GM18498 (cell line): ENCODE measurements at regions not wholly inside any gene's neighbourhood (a gene's known extent, or its start where the extent isn't known, plus 50 kb on each side); places are given as distances from the start of the nearest gene placed in this dataset.
"Not testable (repeated sequence)": the region's sequence is repeated elsewhere in the genome, so short reads cannot be mapped to it uniquely, and the experiment has no call there.

Experiments used
- ATAC-seq: cut with Tn5 transposase; IDR thresholded peaks from one replicate; pipeline ENCODE4 v1.9.1; 2021; ENCODE audit warnings: mild to moderate bottlenecking, moderate library complexity; ENCODE audit not compliant: unreplicated experiment

DNA sequence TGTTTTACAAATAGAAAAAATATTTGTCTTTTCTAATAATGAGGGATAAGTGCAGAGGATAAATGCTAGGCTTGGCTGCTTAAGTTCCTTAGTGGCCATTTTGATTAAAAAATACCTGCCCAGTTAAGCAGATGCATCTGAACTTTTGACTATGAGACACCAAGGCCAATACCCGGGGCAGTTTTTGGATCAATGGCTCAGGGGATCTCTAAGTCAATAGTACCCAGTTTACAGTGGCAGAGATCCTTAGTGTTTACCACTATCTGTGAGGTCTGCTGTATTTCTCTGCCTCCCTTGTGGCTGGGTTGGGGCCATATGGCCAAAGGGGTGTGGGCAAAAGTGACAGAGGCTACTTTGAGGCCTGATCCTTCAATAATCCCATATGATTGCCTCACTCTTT, 184.5 kb upstream of the MAST4 start:
- ATAC-seq = no peak

DNA sequence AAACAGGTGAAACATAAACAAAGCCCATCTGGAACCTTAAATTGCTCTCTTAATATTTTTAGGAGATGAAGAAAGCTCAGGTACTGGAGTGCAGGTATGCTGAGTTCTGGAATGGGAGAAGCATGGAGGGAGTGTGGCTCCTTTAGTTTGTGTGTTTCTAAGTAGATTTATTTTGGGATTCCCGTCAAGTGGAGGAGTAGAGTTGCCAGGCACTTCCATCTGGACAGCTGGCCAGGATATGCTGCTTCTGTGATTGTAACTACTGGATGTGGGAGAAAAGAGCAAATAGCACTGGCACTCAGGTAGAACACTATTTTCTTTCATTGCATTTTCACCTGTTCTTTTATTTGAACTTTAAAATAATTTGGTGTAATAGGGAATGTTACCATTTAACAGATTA, 182.3 kb upstream of the MAST4 start:
- no peak for ATAC-seq

DNA sequence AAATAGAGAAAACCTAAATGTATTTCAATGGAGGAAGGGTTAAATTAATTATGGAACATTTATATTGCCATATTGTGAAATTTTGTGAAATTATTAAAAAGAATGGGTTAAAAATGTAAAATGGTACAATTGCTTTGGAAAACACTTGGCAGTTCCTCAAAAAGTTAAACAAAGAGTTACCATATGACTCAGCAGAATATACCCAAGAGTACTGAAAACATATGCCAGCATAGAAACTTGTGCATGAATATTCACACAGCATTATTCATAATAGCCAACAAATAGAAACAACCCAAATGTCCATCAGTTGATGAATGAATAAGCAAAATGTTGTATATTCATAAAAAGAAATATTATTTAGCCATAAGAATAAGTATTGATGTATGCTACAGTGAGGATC, 181.0 kb upstream of the MAST4 start:
- ATAC-seq = no peak

DNA sequence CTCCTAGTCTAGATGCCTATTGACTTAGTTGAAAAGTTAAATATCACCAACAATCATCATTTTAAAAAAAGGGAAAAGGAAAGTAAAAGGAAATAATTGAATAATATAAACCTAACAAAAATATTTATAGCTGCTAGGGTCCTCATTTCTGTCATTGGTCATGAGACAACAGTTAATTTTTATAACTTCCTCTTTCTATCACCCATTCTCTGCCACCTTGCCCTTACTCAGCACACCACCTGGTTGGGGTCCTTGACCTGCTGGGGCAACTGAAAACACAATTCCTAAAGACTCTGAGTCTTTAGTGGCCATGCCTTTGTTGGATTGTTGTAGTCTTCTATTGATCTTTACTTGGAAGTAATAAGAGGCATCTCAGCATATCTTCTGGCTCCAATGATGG, 179.5 kb upstream of the MAST4 start:
- no peak for ATAC-seq

DNA sequence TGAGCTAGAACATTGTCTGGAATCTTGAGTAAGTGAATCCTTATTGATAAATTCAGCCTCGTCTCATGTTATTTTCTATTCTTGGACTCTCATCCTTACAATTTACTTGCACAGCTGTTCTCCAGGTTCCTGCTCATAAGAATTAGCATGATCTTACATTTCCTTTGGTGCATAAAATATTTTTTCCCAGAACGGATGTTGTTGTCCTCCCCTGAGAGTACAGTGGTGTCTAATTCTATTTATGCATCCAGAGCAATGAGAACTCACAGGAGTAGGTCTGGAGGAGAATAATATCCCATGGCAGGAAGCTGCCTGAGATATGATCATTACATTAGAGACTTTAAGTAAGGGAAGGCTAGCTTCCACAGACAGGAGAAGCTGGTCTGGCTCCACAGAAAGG, 178.4 kb upstream of the MAST4 start:
- ATAC-seq = no peak

DNA sequence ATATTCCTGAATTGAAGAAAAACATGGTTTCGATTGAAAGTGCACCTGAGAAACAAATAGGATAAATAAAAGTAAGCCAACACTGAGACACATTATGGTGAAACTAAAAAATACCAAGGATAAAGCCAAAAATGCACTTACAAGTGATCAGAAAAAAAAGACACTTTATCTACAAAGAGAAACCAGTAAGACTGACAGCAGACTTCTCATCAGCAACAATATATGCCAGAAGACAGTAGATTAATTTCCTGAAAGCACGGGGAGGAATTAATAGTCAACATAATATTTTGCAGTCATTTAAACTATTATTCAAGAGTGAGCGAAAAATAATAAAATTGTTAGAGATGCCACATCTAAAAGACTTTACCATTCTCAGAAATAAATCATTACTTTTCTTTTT, 172.7 kb upstream of the MAST4 start:
- no peak for ATAC-seq

DNA sequence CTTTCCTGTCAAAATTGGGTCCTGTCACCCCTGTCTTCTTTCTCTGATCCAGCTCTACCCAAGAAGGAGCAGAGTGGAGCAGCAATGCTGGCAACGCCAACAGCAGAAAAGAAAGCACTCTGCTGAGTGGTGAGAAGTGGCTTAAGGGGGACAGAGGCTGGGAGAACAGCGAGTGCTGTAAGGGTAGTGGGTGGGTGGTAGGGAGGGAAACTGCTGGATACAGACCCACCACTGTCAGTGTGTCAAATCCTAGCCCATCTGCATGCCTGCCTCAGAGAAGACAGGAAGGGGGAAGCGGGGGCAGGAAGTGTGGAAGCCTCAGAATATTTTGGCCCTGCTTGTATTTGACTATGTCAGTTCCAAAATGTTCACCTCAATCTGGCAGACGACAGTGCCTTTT, 170.4 kb upstream of the MAST4 start:
- no peak for ATAC-seq

DNA sequence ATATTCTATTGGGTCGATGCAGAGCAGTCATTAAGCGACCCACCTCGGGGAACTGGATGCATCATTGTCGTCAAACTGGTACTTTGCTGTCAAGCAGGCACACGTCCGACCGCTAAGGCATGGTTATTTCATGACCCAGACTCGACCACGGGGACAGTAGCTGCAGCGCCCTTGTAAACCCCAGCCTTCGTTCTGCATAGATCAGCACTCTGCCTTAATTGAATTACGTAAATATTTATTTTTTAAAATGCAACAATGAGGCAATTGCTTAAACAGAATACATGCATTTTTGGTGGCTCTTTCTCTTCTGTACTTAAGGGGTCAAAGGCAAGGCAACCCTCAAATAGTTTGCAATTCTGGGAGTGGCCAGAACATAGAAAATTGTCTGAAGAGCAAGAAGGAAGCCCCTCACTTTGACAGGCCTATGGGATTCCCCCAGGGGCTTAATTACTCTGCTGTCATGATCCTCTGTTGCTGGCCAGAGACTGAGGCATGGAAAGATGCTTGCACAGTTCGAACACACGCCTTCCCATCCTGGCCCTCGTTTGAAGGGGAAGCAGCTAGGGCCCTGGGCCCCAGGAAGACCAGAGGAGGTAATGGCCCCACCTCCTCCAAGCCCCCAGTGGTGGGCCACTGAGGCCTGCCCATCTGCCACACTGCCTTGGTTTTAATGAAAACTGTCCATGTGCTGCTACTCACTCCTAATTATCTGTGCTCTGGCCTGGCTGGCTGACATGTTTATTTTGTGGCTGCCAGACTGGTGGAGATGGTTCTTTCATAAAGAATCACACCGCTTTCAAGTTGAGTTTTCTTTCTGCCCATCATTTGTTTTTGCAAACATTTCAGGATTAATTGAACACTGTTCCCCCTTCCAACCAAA, 169.7 kb upstream of the MAST4 start:
- no peak for ATAC-seq

DNA sequence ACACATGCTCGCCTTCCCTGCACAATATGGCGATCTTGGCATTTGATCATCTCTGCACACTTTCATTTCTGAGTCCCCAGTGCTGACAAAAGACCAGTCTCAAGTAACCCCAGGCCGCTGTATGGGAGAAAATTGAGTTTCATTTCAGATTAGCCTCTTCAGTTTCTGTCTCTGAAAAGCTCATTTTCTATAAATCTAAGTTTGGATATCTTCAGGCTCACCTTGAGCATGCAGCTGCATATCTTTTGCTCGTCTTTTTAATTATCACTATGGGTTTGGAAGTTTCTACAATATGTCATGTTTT, 169.1 kb upstream of the MAST4 start:
- no peak for ATAC-seq

DNA sequence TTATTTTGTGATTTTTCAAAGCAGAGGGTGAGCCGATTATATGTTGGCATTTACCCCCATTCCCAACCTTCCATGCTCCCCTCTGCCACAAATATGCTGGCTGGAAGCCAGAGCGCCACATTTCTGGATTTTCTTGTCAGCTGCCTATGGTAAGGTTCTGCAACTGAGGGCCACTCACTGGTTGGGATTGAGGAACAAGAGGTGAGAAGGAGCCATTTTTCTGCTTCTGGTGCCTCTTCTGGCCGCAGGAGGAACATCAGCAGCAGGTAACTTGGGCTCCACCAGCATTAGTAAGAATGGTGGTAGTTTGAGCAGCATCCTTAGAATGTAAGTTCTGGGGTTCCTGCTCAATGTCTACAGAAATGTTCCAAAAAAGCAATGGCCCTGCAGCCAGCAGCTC, 159.5 kb upstream of the MAST4 start:
- no peak for ATAC-seq

DNA sequence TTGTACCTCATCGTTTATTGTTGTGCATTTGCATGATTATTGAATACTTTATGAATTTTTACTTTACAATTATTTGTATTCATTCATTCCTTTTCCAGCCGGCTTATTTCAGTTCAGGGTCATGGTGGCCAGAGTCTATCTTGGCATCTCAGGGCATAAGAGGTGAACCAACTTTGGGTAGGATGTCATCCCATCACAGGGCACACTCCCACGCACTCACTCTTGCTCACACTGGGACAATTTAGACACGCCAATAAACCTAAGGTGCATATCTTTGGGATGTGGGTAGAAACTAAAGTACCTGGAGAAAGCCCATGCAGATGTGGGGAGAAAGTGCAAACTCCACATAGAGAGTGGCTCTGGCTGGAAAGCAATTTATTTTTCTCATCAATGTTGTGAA, 158.1 kb upstream of the MAST4 start:
- ATAC-seq = no peak

DNA sequence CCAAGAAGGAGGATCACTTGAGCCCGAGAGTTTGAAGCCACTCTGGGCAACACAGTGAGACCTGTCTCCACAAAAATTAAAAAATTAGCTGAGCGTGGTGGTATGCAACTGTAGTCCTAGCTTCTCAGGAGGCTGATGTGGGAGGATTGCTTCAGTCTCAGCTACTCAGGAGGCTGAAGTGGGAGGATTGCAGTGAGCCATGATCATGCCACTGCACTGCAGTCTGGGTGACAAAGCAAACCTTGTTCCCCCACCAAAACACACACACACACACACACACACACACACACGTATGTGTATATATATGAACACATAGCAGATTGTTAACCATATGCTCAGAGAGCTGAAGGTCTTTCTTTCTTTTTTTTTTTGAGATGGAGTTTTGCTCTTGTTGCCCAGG, 157.5 kb upstream of the MAST4 start:
- ATAC-seq = no peak

DNA sequence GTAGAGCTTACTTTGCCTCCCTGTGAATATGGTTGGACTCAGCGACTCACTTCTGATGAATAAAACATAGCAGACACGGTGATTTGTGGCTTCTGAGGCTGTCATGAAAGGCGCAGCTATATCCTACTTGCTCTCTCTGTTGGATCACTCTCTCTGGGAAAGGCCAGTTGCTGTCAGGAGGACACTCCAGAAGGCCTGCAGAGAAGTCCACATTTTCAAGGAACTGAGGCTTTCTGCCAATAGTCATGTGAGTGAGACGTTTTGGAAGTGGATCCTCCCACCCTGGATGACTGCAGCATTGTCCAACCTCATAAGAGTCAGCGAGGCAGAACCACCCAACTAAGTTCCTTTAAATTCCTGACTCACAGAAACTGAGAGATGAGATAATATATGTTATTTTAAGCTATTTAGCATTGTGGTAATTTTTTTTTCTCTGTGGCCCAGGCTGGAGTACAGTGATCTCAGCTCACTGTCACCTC, 156.0 kb upstream of the MAST4 start:
- ATAC-seq = no peak

DNA sequence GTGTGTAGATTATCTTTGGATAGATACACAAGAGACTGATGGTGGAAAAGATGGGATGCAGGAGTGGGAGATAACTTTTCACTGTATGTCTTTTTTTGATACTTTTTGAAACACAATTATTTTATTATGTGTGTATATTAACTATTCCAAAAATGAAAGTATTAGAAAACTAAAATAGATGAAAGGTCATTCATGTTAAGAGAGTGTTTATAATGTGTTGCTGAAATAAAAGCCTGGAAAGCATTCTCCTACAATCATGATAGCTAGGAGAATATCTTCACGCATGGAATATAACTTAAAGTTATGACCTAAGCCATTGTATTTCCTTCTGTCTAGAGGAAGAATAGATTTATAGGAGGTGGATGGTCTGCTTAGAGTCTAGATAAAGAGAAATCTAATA, 154.8 kb upstream of the MAST4 start:
- ATAC-seq = no peak

DNA sequence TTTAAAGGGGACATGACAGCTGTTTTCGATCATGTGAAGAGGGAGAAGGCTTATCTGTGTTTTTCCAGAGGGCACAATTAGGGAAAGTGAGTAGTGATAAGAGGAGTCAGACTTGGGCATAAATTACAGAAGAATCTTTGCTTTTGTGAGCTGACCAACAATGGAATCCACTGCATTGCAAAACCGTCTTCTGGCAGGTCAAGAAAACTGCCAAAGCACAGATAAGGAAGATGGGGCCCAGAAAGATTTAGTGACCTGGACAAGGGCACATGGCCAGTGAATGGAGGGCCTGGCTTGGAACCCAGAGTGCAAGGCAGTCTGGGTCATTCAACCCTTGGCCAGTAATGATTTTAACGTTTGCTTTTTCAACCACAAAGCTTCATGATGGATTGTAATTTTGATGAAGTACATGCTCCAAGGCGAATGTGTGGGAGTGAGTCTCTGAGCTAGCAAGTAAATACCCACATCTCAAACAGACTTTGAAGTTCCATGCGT, 153.2 kb upstream of the MAST4 start:
- ATAC-seq = no peak

DNA sequence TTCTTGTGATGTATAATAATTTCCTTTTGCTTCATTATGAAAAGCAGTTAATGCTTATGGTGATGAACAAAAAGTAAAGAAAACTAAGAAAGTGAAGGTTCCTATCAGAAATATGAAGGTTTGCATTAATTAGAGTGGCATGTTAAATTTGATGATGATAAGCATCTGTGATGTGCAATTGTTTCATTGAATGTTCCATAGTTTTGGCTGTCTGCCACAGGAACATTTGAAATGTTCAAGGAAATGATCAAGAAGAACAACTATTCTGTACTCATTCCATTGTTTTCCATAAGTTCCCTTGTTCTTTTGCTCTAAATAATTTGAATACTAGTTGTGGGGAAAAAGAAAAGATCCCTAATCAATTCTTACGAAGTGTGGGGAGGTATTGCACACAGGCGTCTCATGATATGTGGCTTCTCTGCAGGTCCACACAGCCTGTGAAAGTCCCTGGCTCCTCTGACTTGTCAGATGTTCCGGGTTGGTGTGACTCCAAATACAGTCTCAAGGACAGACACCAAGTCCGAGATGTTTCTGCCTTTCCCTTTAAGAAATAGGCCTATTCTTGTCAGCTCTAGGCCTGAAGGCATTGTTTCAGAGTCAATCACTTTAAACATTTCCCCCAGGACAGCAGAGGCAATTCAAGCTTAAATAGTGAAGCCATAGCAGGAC, 152.6 kb upstream of the MAST4 start:
- ATAC-seq = no peak

DNA sequence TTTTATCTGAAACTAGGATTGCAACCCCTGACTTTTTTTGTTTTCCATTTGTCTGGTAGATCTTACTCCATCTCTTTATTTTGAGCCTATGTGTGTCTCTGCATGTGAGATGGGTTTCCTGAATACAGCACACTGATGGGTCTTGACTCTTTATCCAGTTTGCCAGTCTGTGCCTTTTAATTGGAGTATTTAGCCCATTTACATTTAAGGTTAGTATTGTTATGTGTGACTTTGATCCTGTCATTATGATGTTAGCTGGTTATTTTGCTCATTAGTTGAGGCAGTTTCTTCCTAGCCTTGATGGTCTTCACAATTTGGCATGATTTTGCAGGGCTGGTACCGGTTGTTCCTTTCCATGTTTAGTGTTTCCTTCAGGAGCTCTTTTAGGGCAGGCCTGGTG, 148.1 kb upstream of the MAST4 start:
- ATAC-seq = not testable (repeated sequence)

DNA sequence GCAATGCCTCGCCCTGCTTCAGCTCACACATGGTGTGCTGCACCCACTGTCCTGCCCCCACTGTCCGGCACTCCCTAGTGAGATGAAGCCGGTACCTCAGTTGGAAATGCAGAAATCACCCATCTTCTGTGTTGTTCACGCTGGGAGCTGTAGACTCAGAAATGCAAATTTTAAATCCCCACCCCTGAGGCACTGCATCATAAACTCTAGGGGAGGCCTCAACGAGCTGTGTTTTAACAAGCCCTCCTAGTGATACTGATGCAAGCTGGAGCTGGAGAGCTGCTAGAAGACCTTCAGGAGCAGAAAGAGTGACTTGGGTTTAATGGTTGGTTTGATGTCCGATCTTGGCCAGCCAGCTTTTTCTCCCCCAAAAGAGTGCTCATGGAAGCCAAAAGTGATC, 146.0 kb upstream of the MAST4 start:
- no peak for ATAC-seq

DNA sequence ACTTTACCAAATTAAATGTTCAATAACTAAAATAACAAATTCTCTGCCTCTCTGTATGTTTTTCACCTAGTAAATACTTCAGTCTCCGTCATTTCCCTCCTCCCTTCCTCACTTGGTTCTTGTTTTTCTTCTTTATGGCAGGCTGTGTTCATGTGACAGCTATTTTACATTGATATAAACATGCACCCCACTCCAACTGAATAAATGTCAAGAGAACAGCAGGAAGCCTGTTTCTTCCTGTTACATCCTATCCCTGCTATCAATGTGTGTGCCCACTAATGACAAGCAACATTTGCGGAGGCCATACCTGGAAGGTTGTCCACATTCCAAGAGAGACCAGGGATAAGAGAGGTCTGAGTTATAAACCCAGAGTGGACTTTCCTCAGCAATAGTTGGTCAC, 145.2 kb upstream of the MAST4 start:
- ATAC-seq = no peak

DNA sequence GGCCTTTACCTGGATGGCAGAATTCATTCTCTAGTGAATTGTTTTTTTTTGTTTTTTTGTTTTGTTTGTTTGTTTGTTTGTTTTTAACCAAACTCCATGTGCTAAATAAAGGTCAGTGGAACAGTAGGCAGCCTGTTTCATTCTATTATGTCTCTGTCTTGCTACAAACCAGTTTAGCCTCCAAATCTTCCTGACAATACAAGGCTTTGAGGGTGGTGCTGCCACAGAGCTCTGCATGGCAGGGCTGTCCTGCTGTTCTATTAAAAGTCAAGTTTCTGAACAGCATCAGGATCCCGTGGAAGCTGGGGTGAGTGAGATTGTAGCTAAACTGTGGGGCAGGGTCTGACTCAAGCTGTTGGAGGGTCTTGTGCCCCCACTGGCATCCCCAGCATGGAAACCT, 144.1 kb upstream of the MAST4 start:
- no peak for ATAC-seq

DNA sequence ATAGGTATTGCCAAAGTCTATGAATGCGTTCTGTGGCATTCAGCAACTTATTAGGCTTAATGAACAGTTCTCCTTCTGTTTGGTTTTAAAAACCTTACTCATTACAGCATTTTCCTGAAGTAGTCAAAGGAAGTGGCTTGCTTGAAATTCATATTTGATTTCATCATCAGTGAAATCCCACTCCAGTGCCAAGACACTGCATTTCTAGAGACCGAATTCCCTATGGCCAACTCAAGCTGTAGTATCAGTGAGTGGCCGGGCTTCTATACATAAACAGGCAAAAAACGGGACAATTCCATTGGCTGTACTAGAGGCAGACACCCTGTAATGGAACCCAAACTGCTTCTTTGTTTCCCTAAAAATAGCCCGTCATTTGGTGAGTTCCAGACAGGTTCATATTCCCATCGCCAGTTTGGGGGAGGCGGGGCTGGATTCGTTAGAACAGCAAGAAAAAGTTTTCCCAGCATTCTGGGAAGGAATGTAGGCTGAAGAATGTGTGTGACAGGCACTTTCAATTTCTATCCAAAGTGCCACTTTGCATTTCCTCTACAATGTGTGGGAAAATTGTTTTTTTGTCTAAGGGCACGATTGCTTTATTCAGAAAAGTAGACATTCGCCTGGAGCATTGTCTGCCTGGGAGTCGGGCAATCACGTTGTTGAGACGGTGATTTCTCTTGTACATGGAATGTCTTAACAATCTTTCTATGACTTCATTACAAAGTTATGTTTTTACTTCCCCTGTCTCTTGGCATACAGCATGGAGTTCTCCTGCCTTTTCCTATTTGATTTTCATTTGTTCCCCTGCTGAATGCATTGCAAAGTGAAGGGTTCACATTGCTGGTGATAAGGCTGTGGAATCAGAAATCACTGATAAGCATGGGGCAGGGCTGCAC, 141.8 kb upstream of the MAST4 start:
- ATAC-seq = no peak
